Coronary artery (tissue), 2 donors: ENCODE measurements at regions not wholly inside any gene's neighbourhood (a gene's known extent, or its start where the extent isn't known, plus 50 kb on each side); places are given as distances from the start of the nearest gene placed in this dataset.

Experiments used
- DNase-seq: peaks from one replicate; pipeline ENCODE4 v3.0.0-alpha.2; 2017; ENCODE audit warnings: low spot score
- H3K27ac ChIP-seq, 2 donors: fragments of 200-600 bp; sonication (generic); one replicate each; pipeline ENCODE4 v1.5.1; 2016 to 2019
- H3K4me3 ChIP-seq: fragments of 200-600 bp; sonication (generic); 2 replicates; pipeline ENCODE4 v1.5.1; 2016; ENCODE audit warnings: mild to moderate bottlenecking, moderate library complexity
- TF ChIP-seq, protein P1 (sequence below): fragments of 200-600 bp; sonication (generic); IDR thresholded peaks from one replicate; pipeline ENCODE4 v1.5.1; 2019; ENCODE audit warnings: antibody characterized with exemption

DNA sequence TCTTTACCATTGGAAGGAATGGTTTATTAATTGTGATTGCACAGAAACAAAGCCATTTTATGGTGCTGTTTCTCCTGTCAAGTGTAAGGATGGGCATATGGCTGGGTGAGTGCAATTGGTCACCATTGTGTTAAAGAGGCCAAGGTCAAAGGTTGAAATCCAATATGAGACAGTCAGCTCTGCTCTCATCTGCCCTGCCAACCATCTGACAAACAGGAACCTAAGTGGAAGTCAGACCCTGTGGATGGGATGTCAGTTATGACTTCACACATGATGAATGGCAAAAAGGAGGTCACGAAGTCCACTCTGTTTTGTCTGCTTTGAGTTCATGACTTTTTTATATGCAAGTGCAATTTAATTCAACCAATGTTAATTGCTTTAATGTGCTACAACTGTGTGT is 172.7 kb upstream of the TMEM229A start:
- Histone ChIP-seq H3K4me3 (no peak overlapping the region), H3K27ac (no peak overlapping the region)
- no peak for DNase-seq
- TF ChIP-seq, protein P1, sequence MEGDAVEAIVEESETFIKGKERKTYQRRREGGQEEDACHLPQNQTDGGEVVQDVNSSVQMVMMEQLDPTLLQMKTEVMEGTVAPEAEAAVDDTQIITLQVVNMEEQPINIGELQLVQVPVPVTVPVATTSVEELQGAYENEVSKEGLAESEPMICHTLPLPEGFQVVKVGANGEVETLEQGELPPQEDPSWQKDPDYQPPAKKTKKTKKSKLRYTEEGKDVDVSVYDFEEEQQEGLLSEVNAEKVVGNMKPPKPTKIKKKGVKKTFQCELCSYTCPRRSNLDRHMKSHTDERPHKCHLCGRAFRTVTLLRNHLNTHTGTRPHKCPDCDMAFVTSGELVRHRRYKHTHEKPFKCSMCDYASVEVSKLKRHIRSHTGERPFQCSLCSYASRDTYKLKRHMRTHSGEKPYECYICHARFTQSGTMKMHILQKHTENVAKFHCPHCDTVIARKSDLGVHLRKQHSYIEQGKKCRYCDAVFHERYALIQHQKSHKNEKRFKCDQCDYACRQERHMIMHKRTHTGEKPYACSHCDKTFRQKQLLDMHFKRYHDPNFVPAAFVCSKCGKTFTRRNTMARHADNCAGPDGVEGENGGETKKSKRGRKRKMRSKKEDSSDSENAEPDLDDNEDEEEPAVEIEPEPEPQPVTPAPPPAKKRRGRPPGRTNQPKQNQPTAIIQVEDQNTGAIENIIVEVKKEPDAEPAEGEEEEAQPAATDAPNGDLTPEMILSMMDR: no peak

DNA sequence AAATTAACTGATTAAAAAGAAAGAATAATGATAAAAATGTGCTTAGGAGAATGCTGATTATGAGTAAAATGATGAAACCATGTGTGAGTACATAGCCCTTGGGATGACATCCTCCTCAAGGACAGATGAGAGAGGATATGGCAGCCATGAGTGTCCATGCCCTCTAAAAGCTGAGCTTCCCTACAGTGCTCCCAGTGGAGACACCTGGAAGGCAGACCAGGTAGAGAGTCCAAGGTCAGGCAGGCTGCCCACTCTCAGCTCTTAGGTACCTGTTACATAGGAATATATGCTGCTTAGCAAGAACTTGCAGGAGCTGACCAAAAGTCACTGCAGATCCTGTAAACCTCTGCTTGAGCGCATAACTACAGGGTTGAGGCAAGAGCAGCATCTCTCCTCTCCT is 169.7 kb upstream of the TMEM229A start:
- Histone ChIP-seq H3K4me3 (no peak overlapping the region), H3K27ac (no peak overlapping the region)
- no peak for DNase-seq
- TF ChIP-seq, protein P1: no peak

DNA sequence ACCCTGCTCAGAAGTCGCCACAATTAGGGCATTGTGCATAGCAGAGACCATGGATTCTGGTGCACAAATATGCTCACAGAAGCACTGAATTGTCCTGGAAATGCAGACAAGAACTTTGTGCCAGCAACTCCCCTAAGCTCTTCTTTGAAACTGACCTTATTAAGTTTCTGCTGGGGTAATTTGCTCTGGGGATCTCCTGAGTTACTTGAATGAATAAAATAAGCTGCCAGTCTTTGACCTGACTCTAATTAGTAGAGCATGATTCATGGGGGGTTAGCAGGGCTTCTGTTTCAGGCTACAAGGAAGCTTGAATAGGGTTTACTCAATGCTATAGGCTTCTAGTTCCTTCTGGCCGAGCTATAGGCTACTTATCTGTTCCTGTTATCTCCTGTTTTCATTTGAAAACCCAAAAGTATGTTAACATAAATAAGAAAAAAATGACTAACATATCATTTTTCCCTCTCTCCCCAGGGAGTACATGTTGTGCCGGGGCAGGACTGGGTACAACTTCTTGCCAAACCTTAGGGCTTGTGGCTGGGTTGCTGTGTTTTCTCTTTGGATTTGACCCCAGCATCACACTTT is 169.0 kb upstream of the TMEM229A start:
- no peak overlapping the region for H3K27ac ChIP-seq
- no peak for DNase-seq
- TF ChIP-seq, protein P1: no peak
- H3K4me3 ChIP-seq: no peak overlapping the region

DNA sequence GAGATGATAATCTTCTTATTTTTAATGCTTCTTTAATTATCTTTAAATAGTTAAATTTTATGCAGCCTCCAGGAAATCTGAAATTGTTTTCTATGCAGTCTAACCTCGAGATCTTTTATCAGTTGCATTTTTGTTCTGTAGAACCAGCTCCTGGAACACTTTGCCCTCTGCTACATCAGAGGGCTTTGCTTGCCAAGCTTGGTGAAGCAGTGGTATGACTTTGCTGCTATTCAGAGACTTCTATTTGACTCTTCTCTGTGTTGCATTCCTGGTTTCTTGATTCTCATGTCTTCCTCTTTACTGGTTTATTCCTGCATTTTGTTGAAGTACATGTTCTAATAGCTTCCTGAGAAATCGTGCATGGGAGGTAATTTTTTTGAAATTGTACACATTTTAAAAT is 163.7 kb upstream of the TMEM229A start:
- H3K27ac ChIP-seq: no peak overlapping the region
- TF ChIP-seq, protein P1: no peak
- H3K4me3 ChIP-seq: no peak overlapping the region

DNA sequence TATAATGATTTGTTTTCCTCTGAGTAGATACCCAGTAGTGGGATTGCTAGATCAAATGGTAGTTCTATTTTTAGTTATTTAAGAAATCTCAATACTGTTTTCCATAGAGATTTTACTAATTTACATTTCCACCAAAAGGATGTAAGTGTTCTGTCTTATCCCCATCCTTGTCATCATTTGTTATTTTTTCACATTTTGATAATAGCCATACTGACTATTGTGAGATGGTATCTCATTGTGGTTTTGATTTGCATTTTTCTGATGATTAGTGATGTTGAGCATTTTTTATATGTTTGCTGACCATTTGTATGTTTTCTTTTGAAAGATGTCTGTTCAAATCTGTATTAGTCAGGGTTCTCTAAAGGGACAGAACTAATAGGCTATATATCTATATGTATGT is 160.0 kb upstream of the TMEM229A start:
- Histone ChIP-seq H3K4me3 (no peak overlapping the region), H3K27ac (no peak overlapping the region)
- TF ChIP-seq, protein P1: no peak
- no peak for DNase-seq

More for the DNA sequence above, 163.7 kb upstream of the TMEM229A start:
- DNase-seq: no peak

DNA sequence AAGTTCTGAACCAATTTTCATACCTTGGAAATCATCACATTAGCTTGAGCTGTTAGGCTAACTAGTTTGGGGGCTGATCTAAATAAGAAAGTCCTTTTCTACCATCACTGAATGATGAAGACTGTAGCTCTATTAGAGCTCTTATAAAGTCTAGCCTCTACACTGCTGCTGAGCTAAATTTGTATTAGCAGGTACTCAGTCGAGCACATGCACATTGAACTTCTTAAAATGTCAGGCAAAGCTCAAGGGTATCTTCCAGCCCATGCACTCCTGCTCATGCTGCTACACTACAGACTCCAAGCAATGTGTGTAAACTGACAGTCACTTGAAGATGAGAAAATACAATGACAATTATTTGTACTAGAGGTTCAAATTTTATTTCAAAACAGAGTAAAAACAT is 158.8 kb upstream of the TMEM229A start:
- TF ChIP-seq, protein P1: no peak
- H3K27ac ChIP-seq: no peak overlapping the region
- no peak overlapping the region for H3K4me3 ChIP-seq
- no peak for DNase-seq

DNA sequence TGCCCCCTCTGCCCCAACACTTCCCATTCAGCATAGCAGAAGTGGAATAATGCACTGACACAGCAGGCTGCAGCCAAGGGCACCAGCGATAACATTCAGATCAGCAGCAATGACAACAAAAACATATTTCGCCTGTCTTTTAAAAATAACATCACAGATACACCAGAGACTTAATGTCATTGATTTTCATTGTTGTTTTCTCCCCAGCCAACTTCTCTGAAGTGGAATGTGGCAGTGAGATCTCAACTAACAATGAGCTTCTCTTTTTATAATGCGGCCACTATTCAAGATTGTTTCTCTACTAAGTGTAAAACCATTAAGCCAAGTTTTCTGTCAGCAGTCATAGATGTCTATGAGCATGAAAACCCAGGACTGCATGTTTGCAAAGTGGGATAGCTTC is 158.2 kb upstream of the TMEM229A start:
- DNase-seq: no peak
- Histone ChIP-seq H3K27ac (no peak overlapping the region), H3K4me3 (no peak overlapping the region)
- TF ChIP-seq, protein P1: no peak
